Adrenal gland (tissue), 9 donors: ENCODE measurements at regions not wholly inside any gene's neighbourhood (a gene's known extent, or its start where the extent isn't known, plus 50 kb on each side); places are given as distances from the start of the nearest gene placed in this dataset.

ENCODE experiments used
- DNase-seq, 7 donors: peaks; one replicate each; pipeline ENCODE4 v3.0.0-alpha.2; 2019 to 2020
- H3K27ac ChIP-seq, 5 donors: fragments of 200-600 bp; sonication (generic) in 4 of 5; 1 replicate in 3 of 5; 2 replicates in 2 of 5; pipeline versions ENCODE4 v1.5.1 to v1.8.0; 2016 to 2020; ENCODE audit warnings: mild to moderate bottlenecking in 1 of 5
- H3K27me3 ChIP-seq: fragments of 200-600 bp; 2 replicates; pipeline ENCODE4 v1.8.0; 2021
- H3K36me3 ChIP-seq, 2 donors: fragments of 200-600 bp; replicated peaks in 1 of 2; 1 replicate in 1 of 2; 2 replicates in 1 of 2; pipeline versions ENCODE4 v1.5.1 to v1.8.0; 2018 to 2022
- H3K4me1 ChIP-seq, 2 donors: fragments of 200-600 bp; replicated peaks in 1 of 2; 1 replicate in 1 of 2; 2 replicates in 1 of 2; pipeline versions ENCODE4 v1.5.1 to v1.8.0; 2018 to 2021
- H3K4me3 ChIP-seq, 4 donors: fragments of 200-600 bp; sonication (generic) in 3 of 4; one replicate each; pipeline ENCODE4 v1.5.1; 2016 to 2018
- H3K9me3 ChIP-seq, 3 donors: fragments of 200-600 bp; sonication (generic) in 1 of 3; replicated peaks in 1 of 3; 1 replicate in 2 of 3; 2 replicates in 1 of 3; pipeline versions ENCODE4 v1.5.1 to v1.8.0; 2016 to 2021
- CTCF ChIP-seq, 6 experiments: fragments of 450-650 bp in 4 of 6; fragments of 200-600 bp in 2 of 6; sonication (generic) in 1 of 6; IDR thresholded peaks; 1 replicate in 5 of 6; 2 replicates in 1 of 6; pipeline versions ENCODE4 v1.5.1 to v1.8.0; 2016 to 2021; ENCODE audit warnings: antibody characterized with exemption in 6 of 6, mild to moderate bottlenecking in 2 of 6, moderate library complexity in 1 of 6
- POLR2A ChIP-seq, 2 donors: fragments of 450-650 bp; IDR thresholded peaks; one replicate each; pipeline ENCODE4 v1.6.1; 2017; ENCODE audit warnings: antibody characterized with exemption in 2 of 2, mild to moderate bottlenecking in 2 of 2, moderate library complexity in 1 of 2
- WGBS, 4 donors: extraction: QIAGEN DNeasy Blood & Tissue Kit in 2 of 4; methylation state at CpG; one replicate each; pipeline versions ENCODE4 v1.1.5 to v1.1.7; 2013 to 2017; 5-methylcytosine and 5-hydroxymethylcytosine counted together
- intact Hi-C, 2 donors: fragments of 100-400 bp; cut with DNase I; formaldehyde crosslinking; loops; one replicate each; pipeline versions ENCODE4 v1.14.1 to v1.15.0; 2022 to 2023
- donor health status: healthy with polysubstance abuse.
- donor health status: Bipolar disorder and iron deficiency.
- donor health status: DM: yes; HTN: yes; CAD: no.
- donor health status: DM: no; HTN: no; CAD: no.
- donor health status: DM: no; HTN: no; CAD: no.

DNA sequence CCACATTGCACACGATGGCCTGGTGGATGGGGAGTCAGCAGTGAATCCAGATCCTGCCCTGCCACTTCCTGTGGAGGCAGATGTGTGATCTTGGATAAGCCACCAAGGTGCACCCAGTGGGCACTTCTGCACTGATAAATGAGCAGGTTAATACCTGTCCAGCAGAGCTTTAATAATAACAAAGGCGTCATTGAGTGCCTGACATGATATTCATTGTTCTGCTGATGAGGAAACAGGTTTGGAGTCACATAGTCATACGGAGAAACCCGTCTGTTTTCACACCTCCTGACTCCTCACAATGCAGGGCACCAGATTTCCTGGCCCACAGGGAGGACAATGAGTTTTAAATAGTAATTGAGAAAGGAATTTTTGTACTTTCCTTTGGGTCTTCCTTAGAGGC is 324.6 kb upstream of the CDH5 start:
- TF ChIP-seq CTCF (IDR thresholded peaks at IDR 0.05) (no peak), POLR2A (IDR thresholded peaks at IDR 0.05) (no peak)
- intact Hi-C loops = no loop called here
- Histone ChIP-seq H3K9me3 (no peaks in the 10 kb centered on the region), H3K27ac (no peak overlapping the region), H3K36me3 (no peaks in the 10 kb centered on the region), H3K4me1 (no peaks in the 10 kb centered on the region), H3K4me3 (no peak overlapping the region), H3K27me3 (no peaks in the 10 kb centered on the region)
- 71 to 88% (median 80%) methylated on average over 4 of the region's 4 CpGs for WGBS, 4 donors
- DNase-seq = peak in 1 of 7 donors; percentile 10

GRCh38 chr16:66039793-66040192 is 326.7 kb upstream of the CDH5 start:
- WGBS, 4 donors = 20 to 94% (median 80%) methylated on average over 1 to 4 of the region's 4 CpGs
- intact Hi-C loops = no loop called here
- DNase-seq = no peak
- Histone ChIP-seq H3K27ac (no peak overlapping the region), H3K4me3 (no peak overlapping the region), H3K36me3 (no peaks in the 10 kb centered on the region), H3K9me3 (no peaks in the 10 kb centered on the region), H3K4me1 (no peaks in the 10 kb centered on the region), H3K27me3 (no peaks in the 10 kb centered on the region)
- no peak for TF ChIP-seq POLR2A (IDR thresholded peaks at IDR 0.05)
- no peak for TF ChIP-seq CTCF (IDR thresholded peaks at IDR 0.05)

- TF ChIP-seq CTCF (IDR thresholded peaks at IDR 0.05) (no peak), POLR2A (IDR thresholded peaks at IDR 0.05) (no peak)
- Histone ChIP-seq H3K27ac (peak overlapping the region in 1 of 5 donors; percentile 10), H3K27me3 (no peaks in the 10 kb centered on the region), H3K9me3 (no peaks in the 10 kb centered on the region), H3K4me1 (no peaks in the 10 kb centered on the region), H3K36me3 (no peaks in the 10 kb centered on the region), H3K4me3 (no peak overlapping the region)
- intact Hi-C loops = no loop called here
- DNase-seq = peak in 1 of 7 donors; percentile 15
- 59 to 63% (median 61%) methylated on average over 6 of the region's 6 CpGs for WGBS, 4 donors
These were observed 329.4 kb upstream of the CDH5 start for GRCh38 chr16:66036793-66037715.

GRCh38 chr16:66036184-66036583 is 330.3 kb upstream of the CDH5 start:
- no peak overlapping the region for H3K4me3 ChIP-seq
- H3K27ac ChIP-seq = no peak overlapping the region
- intact Hi-C loops = no loop called here
- no peaks in the 10 kb centered on the region for H3K9me3 ChIP-seq
- peak in 1 of 7 donors; percentile 16 for DNase-seq
- H3K27me3 ChIP-seq = no peaks in the 10 kb centered on the region
- TF ChIP-seq CTCF (IDR thresholded peaks at IDR 0.05) = no peak
- no peak for TF ChIP-seq POLR2A (IDR thresholded peaks at IDR 0.05)
- no peaks in the 10 kb centered on the region for H3K4me1 ChIP-seq
- no peaks in the 10 kb centered on the region for H3K36me3 ChIP-seq
- WGBS, 4 donors = 44 to 57% (median 47%) methylated on average over 6 to 7 of the region's 7 CpGs
